A673 (cell line): ENCODE measurements at regions not wholly inside any gene's neighbourhood (a gene's known extent, or its start where the extent isn't known, plus 50 kb on each side); places are given as distances from the start of the nearest gene placed in this dataset.

Source experiments
- BruUV-seq: library from RNA; stranded (reverse); fragments of 400-500 nt; replicated peaks from 2 replicates; lab custom pipeline; 2021; lab: Mats Ljungman, UMichigan
- CTCF ChIA-PET: fragments of 300-600 bp; sonication (Branson Sonifier 250); formaldehyde crosslinking; loops from one replicate; lab custom pipeline; 2022; ENCODE audit warnings: antibody characterized with exemption; lab: Charles Lee
- POLR2A ChIA-PET: fragments of 300-600 bp; sonication (Branson Sonifier 250); formaldehyde crosslinking; loops from one replicate; lab custom pipeline; 2022; ENCODE audit warnings: antibody characterized with exemption; ENCODE audit not compliant: low non-redundant PET; lab: Charles Lee
- DNase-seq: peaks from one replicate; pipeline ENCODE4 v3.0.0-alpha.2; 2015; ENCODE audit warnings: low spot score
- H3K27ac ChIP-seq: fragments of 200-600 bp; sonication (generic); 2 replicates; pipeline ENCODE4 v1.5.1; 2016; ENCODE audit warnings: mixed run types, low read depth, mild to moderate bottlenecking, mixed read lengths, antibody characterized with exemption, low read length; ENCODE audit not compliant: poor library complexity, severe bottlenecking
- H3K27me3 ChIP-seq: fragments of 200-600 bp; sonication (generic); replicated peaks from 2 replicates; pipeline ENCODE4 v1.6.1; 2017; ENCODE audit warnings: mixed run types, low read depth, mild to moderate bottlenecking, mixed read lengths, antibody characterized with exemption, low read length; ENCODE audit not compliant: insufficient read depth, poor library complexity
- H3K36me3 ChIP-seq: fragments of 200-600 bp; sonication (generic); 2 replicates; pipeline ENCODE4 v1.6.1; 2016; ENCODE audit warnings: mixed run types, mild to moderate bottlenecking, mixed read lengths, antibody characterized with exemption, low read length; ENCODE audit not compliant: insufficient read depth, poor library complexity, severe bottlenecking
- H3K4me1 ChIP-seq: fragments of 200-600 bp; sonication (generic); 2 replicates; pipeline ENCODE4 v1.6.1; 2017; ENCODE audit warnings: mixed run types, mild to moderate bottlenecking, mixed read lengths, antibody characterized with exemption, low read length; ENCODE audit not compliant: insufficient read depth, poor library complexity, severe bottlenecking
- H3K4me3 ChIP-seq: fragments of 200-600 bp; sonication (generic); 2 replicates; pipeline ENCODE4 v1.5.1; 2016; ENCODE audit warnings: low read depth, mixed run types, mild to moderate bottlenecking, mixed read lengths, low read length; ENCODE audit not compliant: poor library complexity, severe bottlenecking
- H3K9me3 ChIP-seq: fragments of 200-600 bp; sonication (generic); 2 replicates; pipeline ENCODE4 v1.6.1; 2016; ENCODE audit warnings: mixed run types, low read depth, mild to moderate bottlenecking, mixed read lengths, antibody characterized with exemption, low read length; ENCODE audit not compliant: poor library complexity, severe bottlenecking
- EZH2 ChIP-seq: fragments of 200-600 bp; sonication (generic); IDR thresholded peaks from 2 replicates; pipeline ENCODE4 v1.6.1; 2017; ENCODE audit warnings: borderline replicate concordance, low read depth, mild to moderate bottlenecking, mixed read lengths, antibody characterized with exemption, low read length; ENCODE audit not compliant: poor library complexity, severe bottlenecking
- intact Hi-C: fragments of 100-400 bp; cut with micrococcal nuclease; formaldehyde crosslinking; loops from one replicate; pipeline ENCODE4 v1.10.0; 2022; ENCODE audit not compliant: unreplicated experiment
- TF ChIP-seq, protein P1 (sequence below): fragments of 300-800, 200-600 bp; sonication (generic); conservative IDR thresholded peaks from 2 replicates; pipeline ENCODE4 v1.5.1; 2017; ENCODE audit warnings: low read depth, mild to moderate bottlenecking, antibody characterized with exemption, low read length, moderate library complexity, mixed read lengths

DNA sequence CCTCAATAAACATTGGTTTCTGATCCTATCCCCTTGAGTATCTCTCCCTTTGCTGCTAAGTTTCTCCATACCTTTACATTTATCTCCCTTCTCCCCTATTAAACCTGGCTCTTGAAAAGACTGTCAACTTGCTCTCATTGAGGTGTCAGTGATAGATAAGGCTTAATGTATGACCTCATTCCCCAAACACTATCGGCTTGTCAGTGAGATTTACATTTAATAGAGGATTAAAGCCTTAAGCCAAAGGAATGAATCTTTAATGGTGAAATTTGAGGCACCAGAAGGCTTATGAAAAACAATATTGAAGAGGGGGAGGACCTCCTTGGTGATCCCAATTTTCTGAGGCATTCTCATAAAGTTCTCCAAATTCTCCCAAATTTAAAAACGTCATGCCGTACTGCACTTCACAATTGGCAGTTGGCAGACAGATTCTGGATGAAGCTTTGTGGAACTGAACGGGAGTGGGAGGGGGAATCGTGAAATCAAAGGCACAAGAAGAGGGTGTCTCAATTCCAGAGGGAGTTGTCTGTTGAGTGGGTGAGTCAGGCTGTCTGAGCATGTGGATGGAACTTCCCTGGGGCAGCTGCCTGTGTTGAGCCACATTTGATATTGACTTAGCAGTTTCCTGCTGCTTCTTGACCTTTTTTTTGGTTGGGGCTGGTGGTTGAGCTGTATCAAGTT, 478.8 kb downstream of the NPIPA7 start:
- no peak overlapping the region for H3K4me3 ChIP-seq
- no TSS peak for BruUV-seq
- ChIA-PET CTCF (no interaction called here), POLR2A (no interaction called here)
- H3K36me3 ChIP-seq = no peaks in the 10 kb centered on the region
- no peak for TF ChIP-seq EZH2
- TF ChIP-seq, protein P1, sequence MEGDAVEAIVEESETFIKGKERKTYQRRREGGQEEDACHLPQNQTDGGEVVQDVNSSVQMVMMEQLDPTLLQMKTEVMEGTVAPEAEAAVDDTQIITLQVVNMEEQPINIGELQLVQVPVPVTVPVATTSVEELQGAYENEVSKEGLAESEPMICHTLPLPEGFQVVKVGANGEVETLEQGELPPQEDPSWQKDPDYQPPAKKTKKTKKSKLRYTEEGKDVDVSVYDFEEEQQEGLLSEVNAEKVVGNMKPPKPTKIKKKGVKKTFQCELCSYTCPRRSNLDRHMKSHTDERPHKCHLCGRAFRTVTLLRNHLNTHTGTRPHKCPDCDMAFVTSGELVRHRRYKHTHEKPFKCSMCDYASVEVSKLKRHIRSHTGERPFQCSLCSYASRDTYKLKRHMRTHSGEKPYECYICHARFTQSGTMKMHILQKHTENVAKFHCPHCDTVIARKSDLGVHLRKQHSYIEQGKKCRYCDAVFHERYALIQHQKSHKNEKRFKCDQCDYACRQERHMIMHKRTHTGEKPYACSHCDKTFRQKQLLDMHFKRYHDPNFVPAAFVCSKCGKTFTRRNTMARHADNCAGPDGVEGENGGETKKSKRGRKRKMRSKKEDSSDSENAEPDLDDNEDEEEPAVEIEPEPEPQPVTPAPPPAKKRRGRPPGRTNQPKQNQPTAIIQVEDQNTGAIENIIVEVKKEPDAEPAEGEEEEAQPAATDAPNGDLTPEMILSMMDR = no peak
- intact Hi-C loops = no loop called here
- no peaks in the 10 kb centered on the region for H3K27me3 ChIP-seq
- H3K9me3 ChIP-seq = no peaks in the 10 kb centered on the region
- H3K4me1 ChIP-seq = no peaks in the 10 kb centered on the region
- no peak overlapping the region for H3K27ac ChIP-seq
- no peak for DNase-seq

DNA sequence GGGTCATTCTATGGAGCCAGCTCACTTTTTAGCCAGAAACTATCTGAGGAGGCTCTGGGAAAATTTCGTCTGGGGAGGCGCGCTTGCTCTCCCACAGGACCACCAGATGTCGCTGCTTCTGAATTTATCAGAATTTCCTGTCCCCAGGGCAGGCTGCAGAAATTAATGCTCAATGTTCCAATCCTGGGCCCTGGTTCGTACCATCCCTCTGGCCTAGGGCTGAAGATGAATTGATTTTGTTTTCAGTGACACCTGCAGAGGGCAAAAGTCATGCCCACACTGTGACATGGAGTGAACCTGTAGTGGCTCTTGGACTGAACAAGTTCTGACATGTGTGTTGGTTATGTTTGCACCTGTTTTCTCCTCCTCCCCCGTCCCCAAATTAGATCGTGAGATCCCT, 482.6 kb downstream of the NPIPA7 start:
- H3K4me1 ChIP-seq = no peaks in the 10 kb centered on the region
- TF ChIP-seq, protein P1 = peak; percentile 74
- no peak for TF ChIP-seq EZH2
- H3K27ac ChIP-seq = no peak overlapping the region
- BruUV-seq = no TSS peak
- H3K27me3 ChIP-seq = no peaks in the 10 kb centered on the region
- DNase-seq = peak; percentile 44
- ChIA-PET POLR2A (no interaction called here), CTCF (interaction anchor here (0.8 kb wide), 1 partner anchor 717 kb away, joined by 5 read pairs; no protein-coding TSS in a partner anchor)
- intact Hi-C loops = loop anchor here (10.0 kb wide), 1 partner anchor 603 kb away; no protein-coding TSS in a partner anchor
- H3K36me3 ChIP-seq = no peaks in the 10 kb centered on the region
- no peaks in the 10 kb centered on the region for H3K9me3 ChIP-seq
- H3K4me3 ChIP-seq = no peak overlapping the region

DNA sequence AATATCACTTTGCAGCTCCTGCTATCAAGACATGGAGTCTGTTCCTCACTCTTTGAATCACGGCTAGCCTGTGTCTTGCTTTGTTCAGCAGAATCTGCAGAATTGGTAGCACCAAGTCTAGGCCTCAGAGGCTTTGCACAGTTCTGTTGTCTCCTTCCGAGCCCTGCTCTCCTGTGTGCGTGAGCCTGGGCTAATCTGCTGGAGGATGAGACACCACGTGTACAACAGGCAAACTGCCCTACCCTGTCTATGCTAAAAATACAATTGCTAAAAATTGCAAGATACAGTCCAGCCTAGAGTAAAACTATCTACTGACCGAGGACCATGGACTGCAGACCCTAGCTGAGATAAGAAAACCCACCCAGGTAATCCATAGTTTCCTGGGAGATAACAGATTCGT, 484.7 kb downstream of the NPIPA7 start:
- H3K27ac ChIP-seq = no peak overlapping the region
- no peaks in the 10 kb centered on the region for H3K27me3 ChIP-seq
- CTCF ChIA-PET = no interaction called here
- POLR2A ChIA-PET = no interaction called here
- no peaks in the 10 kb centered on the region for H3K36me3 ChIP-seq
- H3K4me1 ChIP-seq = no peaks in the 10 kb centered on the region
- no peaks in the 10 kb centered on the region for H3K9me3 ChIP-seq
- BruUV-seq = no TSS peak
- TF ChIP-seq, protein P1 = no peak
- TF ChIP-seq EZH2 = no peak
- no peak overlapping the region for H3K4me3 ChIP-seq
- no peak for DNase-seq
- intact Hi-C loops = loop anchor here (10.0 kb wide), 1 partner anchor 601 kb away; no protein-coding TSS in a partner anchor
